ENCODE measurements at regions not wholly inside any gene's neighbourhood (a gene's known extent, or its start where the extent isn't known, plus 50 kb on each side); places are given as distances from the start of the nearest gene placed in this dataset.

- no peak for TF ChIP-seq CHD7 (IDR thresholded peaks at IDR 0.05; ENCODE audit: insufficient replicate concordance, low read length)
- TF ChIP-seq E2F6 (IDR thresholded peaks at IDR 0.05): no peak
- no peak for TF ChIP-seq TAF7 (optimal IDR thresholded peaks at IDR 0.05; ENCODE audit: borderline replicate concordance, low read depth, low read length)
- no peak for TF ChIP-seq SAP30 (IDR thresholded peaks at IDR 0.05; ENCODE audit: insufficient read depth, insufficient replicate concordance, low read length)
- TF ChIP-seq ZNF274 (IDR thresholded peaks at IDR 0.05; ENCODE audit: borderline replicate concordance, extremely low read depth, low read length): no peak
- TF ChIP-seq SUZ12 (IDR thresholded peaks at IDR 0.05; ENCODE audit: low read length): no peak
These were observed 254.4 kb downstream of the NDUFS4 start (continued) for GRCh38 chr5:53814819-53815218.
